OCI-LY3 (cell line): ENCODE measurements at regions not wholly inside any gene's neighbourhood (a gene's known extent, or its start where the extent isn't known, plus 50 kb on each side); places are given as distances from the start of the nearest gene placed in this dataset.
"Not testable (repeated sequence)": the region's sequence is repeated elsewhere in the genome, so short reads cannot be mapped to it uniquely, and the experiment has no call there.

Source experiments
- H2AFZ ChIP-seq: fragments of 200-600, 300-600 bp; shearing (Covaris generic); 2 replicates; pipeline ENCODE4 v1.6.0; 2014; ENCODE audit warnings: antibody characterized with exemption, low read depth, low read length
- H3K27ac ChIP-seq: fragments of 200-600, 300-600 bp; sonication (generic); 2 replicates; pipeline ENCODE4 v1.5.1; 2014; ENCODE audit warnings: mild to moderate bottlenecking, low read length, moderate library complexity, mixed read lengths
- H3K27me3 ChIP-seq: fragments of 200-600, 300-600 bp; sonication (generic); 2 replicates; pipeline ENCODE4 v1.6.1; 2014; ENCODE audit warnings: low read depth, low read length, mixed read lengths
- H3K36me3 ChIP-seq: fragments of 200-600, 300-600 bp; sonication (generic); replicated peaks from 2 replicates; pipeline ENCODE3; 2014; ENCODE audit warnings: low read depth, low read length, mixed read lengths
- H3K4me1 ChIP-seq: fragments of 300-600, 200-600 bp; sonication (generic); 2 replicates; pipeline ENCODE4 v1.6.1; 2014; ENCODE audit warnings: low read length, mixed read lengths
- H3K4me2 ChIP-seq: fragments of 200-600, 300-600 bp; sonication (generic); 2 replicates; pipeline ENCODE4 v1.6.1; 2014; ENCODE audit warnings: low read length, mixed read lengths
- H3K4me3 ChIP-seq: fragments of 300-600, 200-600 bp; sonication (generic); 2 replicates; pipeline ENCODE4 v1.5.1; 2014; ENCODE audit warnings: antibody characterized with exemption, mild to moderate bottlenecking, low read length, moderate library complexity
- H3K79me2 ChIP-seq: fragments of 300-600, 200-600 bp; shearing (Covaris generic); 2 replicates; pipeline ENCODE4 v1.6.1; 2014; ENCODE audit warnings: mild to moderate bottlenecking, low read length, mixed read lengths
- H3K9ac ChIP-seq: fragments of 300-600, 200-600 bp; shearing (Covaris generic); 2 replicates; pipeline ENCODE4 v1.6.0; 2014; ENCODE audit warnings: mild to moderate bottlenecking, low read length, moderate library complexity
- H3K9me3 ChIP-seq: fragments of 200-600, 300-600 bp; shearing (Covaris generic); 2 replicates; pipeline ENCODE4 v1.6.1; 2014; ENCODE audit warnings: low read length, mixed read lengths; ENCODE audit not compliant: insufficient read depth
- H4K20me1 ChIP-seq: fragments of 200-600, 300-600 bp; sonication (generic); 2 replicates; pipeline ENCODE4 v1.6.1; 2016; ENCODE audit warnings: low read length, mixed read lengths; ENCODE audit not compliant: insufficient read depth
- EZH2phosphoT487 ChIP-seq: fragments of 200-600 bp; shearing (Covaris generic); IDR thresholded peaks from 2 replicates; pipeline ENCODE4 v1.6.1; 2018; ENCODE audit warnings: antibody characterized with exemption, mixed run types, low read depth
- TF ChIP-seq, protein P1 (sequence below): fragments of 200-600, 300-600 bp; sonication (generic); IDR thresholded peaks from 2 replicates; pipeline ENCODE4 v1.5.1; 2014; ENCODE audit warnings: antibody characterized with exemption, low read length, low read depth

DNA sequence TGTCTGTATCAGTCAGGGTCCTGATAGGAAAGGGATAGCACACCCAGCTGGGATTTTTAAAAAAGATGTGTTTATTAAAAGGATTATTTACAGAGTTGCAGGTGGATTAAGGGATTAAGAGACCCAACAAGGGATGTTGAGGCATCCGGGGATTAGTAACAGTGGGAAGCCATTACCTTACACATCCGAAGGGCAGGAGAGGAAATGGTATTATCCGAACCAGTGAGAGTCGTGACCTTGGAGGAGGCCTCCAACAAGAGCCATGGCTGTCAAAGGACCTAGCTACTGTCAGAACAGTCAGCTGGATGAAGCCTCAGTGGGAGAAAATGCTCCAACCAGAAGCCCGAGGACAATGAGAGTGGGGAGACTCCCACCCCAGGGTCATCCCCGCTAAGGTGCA is 146.3 kb upstream of the KRAS start:
- H4K20me1 ChIP-seq, result no peaks in the 10 kb centered on the region
- H3K36me3 ChIP-seq, result no peaks in the 10 kb centered on the region
- no peak overlapping the region for H3K9ac ChIP-seq
- H3K4me3 ChIP-seq, result no peak overlapping the region
- no peak overlapping the region for H3K4me2 ChIP-seq
- peaks cover 5% of the 10 kb centered on the region; the same call in 1 of the 2 replicates for H3K27me3 ChIP-seq
- peaks cover 8% of the 10 kb centered on the region for H3K4me1 ChIP-seq
- TF ChIP-seq, protein P1, sequence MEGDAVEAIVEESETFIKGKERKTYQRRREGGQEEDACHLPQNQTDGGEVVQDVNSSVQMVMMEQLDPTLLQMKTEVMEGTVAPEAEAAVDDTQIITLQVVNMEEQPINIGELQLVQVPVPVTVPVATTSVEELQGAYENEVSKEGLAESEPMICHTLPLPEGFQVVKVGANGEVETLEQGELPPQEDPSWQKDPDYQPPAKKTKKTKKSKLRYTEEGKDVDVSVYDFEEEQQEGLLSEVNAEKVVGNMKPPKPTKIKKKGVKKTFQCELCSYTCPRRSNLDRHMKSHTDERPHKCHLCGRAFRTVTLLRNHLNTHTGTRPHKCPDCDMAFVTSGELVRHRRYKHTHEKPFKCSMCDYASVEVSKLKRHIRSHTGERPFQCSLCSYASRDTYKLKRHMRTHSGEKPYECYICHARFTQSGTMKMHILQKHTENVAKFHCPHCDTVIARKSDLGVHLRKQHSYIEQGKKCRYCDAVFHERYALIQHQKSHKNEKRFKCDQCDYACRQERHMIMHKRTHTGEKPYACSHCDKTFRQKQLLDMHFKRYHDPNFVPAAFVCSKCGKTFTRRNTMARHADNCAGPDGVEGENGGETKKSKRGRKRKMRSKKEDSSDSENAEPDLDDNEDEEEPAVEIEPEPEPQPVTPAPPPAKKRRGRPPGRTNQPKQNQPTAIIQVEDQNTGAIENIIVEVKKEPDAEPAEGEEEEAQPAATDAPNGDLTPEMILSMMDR, result no peak
- no peak for TF ChIP-seq EZH2phosphoT487
- no peak overlapping the region for H2AFZ ChIP-seq
- H3K27ac ChIP-seq, result no peak overlapping the region
- H3K79me2 ChIP-seq, result no peaks in the 10 kb centered on the region
- no peaks in the 10 kb centered on the region for H3K9me3 ChIP-seq

DNA sequence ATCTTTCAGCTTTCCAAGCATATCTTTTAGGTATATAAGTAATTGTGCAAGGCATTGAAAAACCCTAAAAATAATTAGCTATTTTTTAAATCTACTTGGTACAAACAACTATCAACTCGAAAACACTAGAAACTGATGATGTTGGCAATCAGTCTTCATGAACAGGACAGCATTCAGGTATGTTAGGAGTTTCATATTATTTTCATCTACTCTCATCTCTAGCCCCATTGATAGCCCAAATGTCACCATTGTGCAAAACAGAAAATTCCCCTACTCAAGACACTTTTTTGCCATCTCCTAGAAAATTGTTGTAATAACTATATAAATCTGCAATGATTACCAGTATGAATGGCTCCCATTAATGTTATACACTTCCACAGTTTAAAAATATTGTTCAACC is 144.5 kb upstream of the KRAS start:
- Histone ChIP-seq H3K4me1 (peaks cover 8% of the 10 kb centered on the region), H3K4me3 (no peak overlapping the region), H3K36me3 (no peaks in the 10 kb centered on the region), H3K9me3 (no peaks in the 10 kb centered on the region), H3K9ac (no peak overlapping the region), H4K20me1 (no peaks in the 10 kb centered on the region), H3K4me2 (no peak overlapping the region), H3K79me2 (no peaks in the 10 kb centered on the region), H3K27me3 (peaks cover 5% of the 10 kb centered on the region; the same call in 1 of the 2 replicates), H2AFZ (no peak overlapping the region), H3K27ac (no peak overlapping the region)
- TF ChIP-seq, protein P1, result no peak
- no peak for TF ChIP-seq EZH2phosphoT487

DNA sequence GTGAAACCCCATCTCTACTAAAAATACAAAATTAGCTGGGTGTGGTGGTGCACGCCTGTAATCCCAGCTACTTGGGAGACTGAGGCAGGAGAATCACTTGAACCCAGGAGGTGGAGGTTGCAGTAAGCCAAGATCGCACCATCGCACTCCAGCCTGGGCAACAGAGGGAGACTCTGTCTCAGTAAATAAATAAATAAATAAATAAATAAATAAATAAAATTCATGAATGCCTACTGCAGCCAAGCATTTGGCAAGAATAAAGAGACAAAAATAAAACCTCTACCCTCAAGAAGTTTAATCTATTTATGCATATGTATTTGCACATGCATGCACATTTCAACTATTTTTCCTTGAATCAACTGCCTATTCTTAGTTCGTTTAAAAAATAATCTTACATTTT is 144.0 kb upstream of the KRAS start:
- not testable (repeated sequence) for H3K27ac ChIP-seq, H3K36me3 ChIP-seq, H3K9ac ChIP-seq, H3K4me3 ChIP-seq, H2AFZ ChIP-seq, H3K27me3 ChIP-seq, H4K20me1 ChIP-seq, H3K9me3 ChIP-seq, H3K4me1 ChIP-seq, H3K4me2 ChIP-seq, H3K79me2 ChIP-seq

DNA sequence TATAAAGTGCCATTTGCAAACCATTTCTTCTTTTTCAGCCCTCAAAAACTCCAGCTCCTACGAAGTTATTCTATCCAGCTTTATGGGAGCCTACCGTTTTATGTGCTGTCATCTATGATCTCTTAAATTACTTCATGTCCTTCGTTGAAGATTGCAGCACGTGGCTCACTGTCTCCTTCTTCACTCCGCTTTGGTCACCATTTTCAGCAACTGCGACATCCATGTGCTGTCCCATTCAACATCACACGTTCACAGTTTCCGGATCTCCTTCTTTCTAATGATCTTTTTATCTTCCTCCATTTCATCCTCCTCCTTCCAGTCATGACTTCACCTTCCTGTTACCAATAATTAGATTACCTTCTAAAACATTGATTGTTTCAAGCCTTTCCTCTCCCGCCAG is 143.3 kb upstream of the KRAS start:
- Histone ChIP-seq H3K4me3 (no peak overlapping the region), H4K20me1 (no peaks in the 10 kb centered on the region), H3K36me3 (no peaks in the 10 kb centered on the region), H3K4me2 (no peak overlapping the region), H3K4me1 (peaks cover 8% of the 10 kb centered on the region), H3K27me3 (peaks cover 10% of the 10 kb centered on the region), H2AFZ (no peak overlapping the region), H3K27ac (no peak overlapping the region), H3K9me3 (no peaks in the 10 kb centered on the region), H3K79me2 (no peaks in the 10 kb centered on the region), H3K9ac (no peak overlapping the region)
- TF ChIP-seq EZH2phosphoT487, result no peak
- TF ChIP-seq, protein P1, result no peak

DNA sequence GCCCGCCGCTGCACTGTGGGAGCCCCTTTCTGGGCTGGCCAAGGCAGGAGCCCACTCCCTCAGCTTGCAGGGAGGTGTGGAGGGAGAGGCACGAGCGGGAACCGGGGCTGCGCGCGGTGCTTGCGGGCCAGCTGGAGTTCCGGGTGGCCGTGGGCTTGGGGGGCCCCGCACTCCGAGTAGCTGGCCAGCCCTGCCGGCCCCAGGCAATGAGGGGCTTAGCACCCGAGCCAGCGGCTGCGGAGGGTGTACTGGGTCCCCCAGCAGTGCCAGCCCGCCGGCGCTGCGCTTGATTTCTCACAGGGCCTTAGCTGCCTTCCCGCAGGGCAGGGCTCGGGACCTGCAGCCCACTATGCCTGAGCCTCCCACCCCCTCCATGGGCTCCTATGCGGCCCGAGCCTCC is 140.6 kb upstream of the KRAS start:
- H4K20me1 ChIP-seq, H3K9me3 ChIP-seq, H3K27ac ChIP-seq, H3K4me3 ChIP-seq, H2AFZ ChIP-seq, H3K79me2 ChIP-seq, H3K9ac ChIP-seq, H3K36me3 ChIP-seq, H3K4me2 ChIP-seq: not testable (repeated sequence)
- Histone ChIP-seq H3K4me1 (peaks cover 22% of the 10 kb centered on the region), H3K27me3 (peaks cover 10% of the 10 kb centered on the region)
